Right atrium auricular region (tissue), 2 donors: ENCODE measurements at regions not wholly inside any gene's neighbourhood (a gene's known extent, or its start where the extent isn't known, plus 50 kb on each side); places are given as distances from the start of the nearest gene placed in this dataset.

Source experiments
- DNase-seq: peaks from one replicate; pipeline ENCODE4 v3.0.0-alpha.2; 2019; ENCODE audit warnings: low spot score
- H3K27ac ChIP-seq, 2 donors: fragments of 200-600 bp; sonication (generic); 1 replicate in 1 of 2; 2 replicates in 1 of 2; pipeline ENCODE4 v1.5.1; 2016 to 2019
- H3K27me3 ChIP-seq, 2 donors: fragments of 200-600 bp; sonication (generic); one replicate each; pipeline versions ENCODE4 v1.5.1 to v1.6.0; 2017 to 2019
- H3K36me3 ChIP-seq: fragments of 200-600 bp; sonication (generic); one replicate; pipeline ENCODE4 v1.5.1; 2016
- H3K4me1 ChIP-seq, 2 donors: fragments of 200-600 bp; sonication (generic); one replicate each; pipeline versions ENCODE4 v1.5.1 to v1.6.0; 2017 to 2019
- H3K4me3 ChIP-seq, 2 donors: fragments of 200-600 bp; sonication (generic); 1 replicate in 1 of 2; 2 replicates in 1 of 2; pipeline ENCODE4 v1.5.1; 2017 to 2019; ENCODE audit warnings: mild to moderate bottlenecking in 1 of 2, moderate library complexity in 1 of 2
- H3K9me3 ChIP-seq, 2 donors: fragments of 200-600 bp; sonication (generic); one replicate each; pipeline ENCODE4 v1.5.1; 2019
- TF ChIP-seq, protein P1 (sequence below), 2 donors: fragments of 200-600 bp; sonication (generic); IDR thresholded peaks; one replicate each; pipeline ENCODE4 v1.5.1; 2019; ENCODE audit warnings: antibody characterized with exemption in 2 of 2

- Histone ChIP-seq H3K9me3 (no peaks in the 10 kb centered on the region), H3K4me1 (no peaks in the 10 kb centered on the region), H3K27ac (no peak overlapping the region), H3K4me3 (no peak overlapping the region), H3K27me3 (no peaks in the 10 kb centered on the region), H3K36me3 (no peaks in the 10 kb centered on the region)
- DNase-seq = no peak
- TF ChIP-seq, protein P1, sequence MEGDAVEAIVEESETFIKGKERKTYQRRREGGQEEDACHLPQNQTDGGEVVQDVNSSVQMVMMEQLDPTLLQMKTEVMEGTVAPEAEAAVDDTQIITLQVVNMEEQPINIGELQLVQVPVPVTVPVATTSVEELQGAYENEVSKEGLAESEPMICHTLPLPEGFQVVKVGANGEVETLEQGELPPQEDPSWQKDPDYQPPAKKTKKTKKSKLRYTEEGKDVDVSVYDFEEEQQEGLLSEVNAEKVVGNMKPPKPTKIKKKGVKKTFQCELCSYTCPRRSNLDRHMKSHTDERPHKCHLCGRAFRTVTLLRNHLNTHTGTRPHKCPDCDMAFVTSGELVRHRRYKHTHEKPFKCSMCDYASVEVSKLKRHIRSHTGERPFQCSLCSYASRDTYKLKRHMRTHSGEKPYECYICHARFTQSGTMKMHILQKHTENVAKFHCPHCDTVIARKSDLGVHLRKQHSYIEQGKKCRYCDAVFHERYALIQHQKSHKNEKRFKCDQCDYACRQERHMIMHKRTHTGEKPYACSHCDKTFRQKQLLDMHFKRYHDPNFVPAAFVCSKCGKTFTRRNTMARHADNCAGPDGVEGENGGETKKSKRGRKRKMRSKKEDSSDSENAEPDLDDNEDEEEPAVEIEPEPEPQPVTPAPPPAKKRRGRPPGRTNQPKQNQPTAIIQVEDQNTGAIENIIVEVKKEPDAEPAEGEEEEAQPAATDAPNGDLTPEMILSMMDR (IDR thresholded peaks at IDR 0.05) = no peak
These were observed 126.9 kb upstream of the GIMD1 start for GRCh38 chr4:106495476-106495875.

GRCh38 chr4:106494066-106494465 is 125.5 kb upstream of the GIMD1 start:
- no peak overlapping the region for H3K27ac ChIP-seq
- H3K27me3 ChIP-seq = no peaks in the 10 kb centered on the region
- DNase-seq = no peak
- H3K9me3 ChIP-seq = no peaks in the 10 kb centered on the region
- no peaks in the 10 kb centered on the region for H3K36me3 ChIP-seq
- H3K4me3 ChIP-seq = no peak overlapping the region
- TF ChIP-seq, protein P1 (IDR thresholded peaks at IDR 0.05) = no peak
- H3K4me1 ChIP-seq = no peaks in the 10 kb centered on the region

- H3K27ac ChIP-seq = no peak overlapping the region
- TF ChIP-seq, protein P1 (IDR thresholded peaks at IDR 0.05) = no peak
- no peaks in the 10 kb centered on the region for H3K36me3 ChIP-seq
- H3K9me3 ChIP-seq = no peaks in the 10 kb centered on the region
- no peak for DNase-seq
- no peaks in the 10 kb centered on the region for H3K27me3 ChIP-seq
- no peaks in the 10 kb centered on the region for H3K4me1 ChIP-seq
- no peak overlapping the region for H3K4me3 ChIP-seq
These were observed 124.5 kb upstream of the GIMD1 start for GRCh38 chr4:106493086-106493485.

GRCh38 chr4:106486533-106486932 is 118.0 kb upstream of the GIMD1 start:
- Histone ChIP-seq H3K36me3 (no peaks in the 10 kb centered on the region), H3K27ac (no peak overlapping the region), H3K4me3 (no peak overlapping the region), H3K4me1 (no peaks in the 10 kb centered on the region), H3K9me3 (no peaks in the 10 kb centered on the region), H3K27me3 (no peaks in the 10 kb centered on the region)
- no peak for DNase-seq
- TF ChIP-seq, protein P1 (IDR thresholded peaks at IDR 0.05) = no peak

- Histone ChIP-seq H3K9me3 (no peaks in the 10 kb centered on the region), H3K27me3 (no peaks in the 10 kb centered on the region), H3K4me1 (no peaks in the 10 kb centered on the region), H3K27ac (no peak overlapping the region), H3K36me3 (no peaks in the 10 kb centered on the region), H3K4me3 (no peak overlapping the region)
- DNase-seq = no peak
- TF ChIP-seq, protein P1 (IDR thresholded peaks at IDR 0.05) = no peak
These were observed 113.2 kb upstream of the GIMD1 start for GRCh38 chr4:106481801-106482200.

DNA sequence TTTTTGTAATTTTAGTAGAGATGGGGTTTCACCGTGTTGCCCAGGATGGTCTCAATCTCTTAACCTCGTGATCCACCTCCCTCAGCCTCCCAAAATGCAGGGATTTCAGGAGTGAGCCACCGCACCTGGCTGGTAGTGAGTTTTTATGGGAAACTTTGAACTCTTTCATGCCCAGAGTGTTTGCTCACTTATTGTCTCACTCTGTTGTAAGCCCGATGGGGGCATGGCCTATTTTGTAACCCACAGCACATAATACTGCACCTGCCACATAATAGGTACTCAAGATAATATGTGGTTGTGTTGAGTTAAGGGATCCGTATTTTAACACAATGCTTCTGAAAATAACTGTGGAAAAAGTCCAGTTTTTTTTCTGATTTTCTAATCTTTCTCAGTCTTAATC is 109.6 kb upstream of the GIMD1 start:
- TF ChIP-seq, protein P1 (IDR thresholded peaks at IDR 0.05) = no peak
- no peaks in the 10 kb centered on the region for H3K27me3 ChIP-seq
- no peak for DNase-seq
- H3K4me3 ChIP-seq = no peak overlapping the region
- H3K4me1 ChIP-seq = no peaks in the 10 kb centered on the region
- H3K27ac ChIP-seq = no peak overlapping the region
- no peaks in the 10 kb centered on the region for H3K36me3 ChIP-seq
- H3K9me3 ChIP-seq = no peaks in the 10 kb centered on the region
